H9 (cell line): ENCODE measurements at regions not wholly inside any gene's neighbourhood (a gene's known extent, or its start where the extent isn't known, plus 50 kb on each side); places are given as distances from the start of the nearest gene placed in this dataset.
"Not testable (repeated sequence)": the region's sequence is repeated elsewhere in the genome, so short reads cannot be mapped to it uniquely, and the experiment has no call there.

Source experiments
- DNase-seq: peaks from one replicate; pipeline ENCODE4 v3.0.0-alpha.2; 2017
- H2AFZ ChIP-seq: one replicate; pipeline ENCODE4 v1.6.1; 2013; ENCODE audit warnings: mild to moderate bottlenecking, low read length, control low read depth, moderate library complexity
- H2AK5ac ChIP-seq: 2 replicates; pipeline ENCODE4 v1.6.1; 2013; ENCODE audit warnings: low read length, control low read depth, mixed read lengths; ENCODE audit not compliant: insufficient read length
- H2BK120ac ChIP-seq: one replicate; pipeline ENCODE4 v1.6.1; 2013; ENCODE audit warnings: low read depth, mild to moderate bottlenecking, low read length, control low read depth, inconsistent platforms; ENCODE audit not compliant: poor library complexity, severe bottlenecking
- H2BK12ac ChIP-seq: 2 replicates; pipeline ENCODE4 v1.6.1; 2013; ENCODE audit warnings: low read length, control low read depth, mixed read lengths, low read depth; ENCODE audit not compliant: insufficient read length
- H2BK15ac ChIP-seq: 2 replicates; pipeline ENCODE4 v1.6.1; 2013; ENCODE audit warnings: low read depth, low read length, control low read depth
- H2BK20ac ChIP-seq: one replicate; pipeline ENCODE4 v1.6.1; 2013; ENCODE audit warnings: low read depth, mild to moderate bottlenecking, low read length, control low read depth, inconsistent platforms; ENCODE audit not compliant: poor library complexity, severe bottlenecking
- H2BK5ac ChIP-seq: 2 replicates; pipeline ENCODE4 v1.6.1; 2013; ENCODE audit warnings: low read length, control low read depth, mixed read lengths; ENCODE audit not compliant: insufficient read length
- H3K14ac ChIP-seq: 2 replicates; pipeline ENCODE4 v1.6.1; 2013; ENCODE audit warnings: low read length, control low read depth; ENCODE audit not compliant: insufficient read depth
- H3K18ac ChIP-seq: 2 replicates; pipeline ENCODE4 v1.6.1; 2013; ENCODE audit warnings: low read depth, mild to moderate bottlenecking, mixed read lengths, low read length, control low read depth; ENCODE audit not compliant: insufficient read length
- H3K23ac ChIP-seq: 2 replicates; pipeline ENCODE4 v1.6.1; 2013; ENCODE audit warnings: low read length, control low read depth, mixed read lengths, low read depth; ENCODE audit not compliant: insufficient read length
- H3K23me2 ChIP-seq: 2 replicates; pipeline ENCODE4 v1.6.1; 2013; ENCODE audit warnings: low read depth, mild to moderate bottlenecking, mixed read lengths, low read length, control low read depth; ENCODE audit not compliant: insufficient read length, poor library complexity, severe bottlenecking
- H3K27ac ChIP-seq: 2 replicates; pipeline ENCODE4 v1.5.1; 2013; ENCODE audit warnings: low read length, control low read depth, mixed read lengths, low read depth; ENCODE audit not compliant: insufficient read length
- H3K27me3 ChIP-seq: 2 replicates; pipeline ENCODE4 v1.6.1; 2013; ENCODE audit warnings: low read length, control low read depth, inconsistent platforms; ENCODE audit not compliant: insufficient read depth
- H3K4ac ChIP-seq: 2 replicates; pipeline ENCODE4 v1.6.1; 2013; ENCODE audit warnings: low read depth, mild to moderate bottlenecking, control low read depth, inconsistent platforms, low read length, moderate library complexity
- H3K4me1 ChIP-seq: 2 replicates; pipeline ENCODE4 v1.6.1; 2013; ENCODE audit warnings: low read length, control low read depth, inconsistent platforms; ENCODE audit not compliant: insufficient read depth
- H3K4me2 ChIP-seq: 2 replicates; pipeline ENCODE4 v1.6.1; 2013; ENCODE audit warnings: low read length, control low read depth, mixed read lengths; ENCODE audit not compliant: insufficient read length, insufficient read depth
- H3K56ac ChIP-seq: 2 replicates; pipeline ENCODE4 v1.6.1; 2013; ENCODE audit warnings: low read depth, mild to moderate bottlenecking, mixed read lengths, low read length, control low read depth; ENCODE audit not compliant: insufficient read length
- H3K79me1 ChIP-seq: 2 replicates; pipeline ENCODE4 v1.6.1; 2013; ENCODE audit warnings: low read depth, mild to moderate bottlenecking, moderate library complexity, low read length, control low read depth, inconsistent platforms; ENCODE audit not compliant: insufficient read depth, poor library complexity, severe bottlenecking
- H3K79me2 ChIP-seq: 2 replicates; pipeline ENCODE4 v1.6.1; 2013; ENCODE audit warnings: low read length, control low read depth, inconsistent platforms; ENCODE audit not compliant: insufficient read depth
- H3K9ac ChIP-seq: 2 replicates; pipeline ENCODE4 v1.6.1; 2013; ENCODE audit warnings: low read length, control low read depth, mixed read lengths; ENCODE audit not compliant: insufficient read length; ENCODE audit errors: extremely low read depth
- H3K9me3 ChIP-seq: one replicate; pipeline ENCODE4 v1.6.1; 2013; ENCODE audit warnings: low read depth, low read length, inconsistent platforms; ENCODE audit not compliant: control insufficient read depth
- H3T11ph ChIP-seq: one replicate; pipeline ENCODE4 v1.6.1; 2013; ENCODE audit warnings: mild to moderate bottlenecking, low read length, control low read depth, inconsistent platforms
- H4K20me1 ChIP-seq: one replicate; pipeline ENCODE4 v1.6.1; 2013; ENCODE audit not compliant: control insufficient read depth, insufficient read length, insufficient read depth
- H4K5ac ChIP-seq: 2 replicates; pipeline ENCODE4 v1.6.1; 2013; ENCODE audit warnings: low read depth, mild to moderate bottlenecking, mixed read lengths, low read length, control low read depth; ENCODE audit not compliant: insufficient read length
- H4K8ac ChIP-seq: replicated peaks from 2 replicates; pipeline ENCODE4 v1.6.1; 2013; ENCODE audit warnings: low read length, control low read depth, mixed read lengths, low read depth; ENCODE audit not compliant: insufficient read length
- H4K91ac ChIP-seq: 2 replicates; pipeline ENCODE4 v1.6.1; 2013; ENCODE audit warnings: low read depth, mild to moderate bottlenecking, moderate library complexity, mixed read lengths, low read length, control low read depth; ENCODE audit not compliant: insufficient read length
- H3K27ac Mint-ChIP-seq, 3 experiments: 2 replicates in 2 of 3; 3 replicates in 1 of 3; pipeline ENCODE4 v1.8.0; 2020 to 2021; ENCODE audit warnings: mixed read lengths in 3 of 3, mild to moderate bottlenecking in 1 of 3, moderate library complexity in 1 of 3
- H3K27me3 Mint-ChIP-seq: 2 replicates; pipeline ENCODE4 v1.8.0; 2021; ENCODE audit warnings: low read depth, mild to moderate bottlenecking, moderate library complexity, mixed read lengths
- H3K36me3 Mint-ChIP-seq, 3 experiments: 2 replicates in 2 of 3; 3 replicates in 1 of 3; pipeline ENCODE4 v1.8.0; 2020 to 2021; ENCODE audit warnings: low read depth in 3 of 3, mixed read lengths in 3 of 3; ENCODE audit not compliant: insufficient read depth in 1 of 3
- H3K4me1 Mint-ChIP-seq, 2 experiments: 2 replicates each; pipeline ENCODE4 v1.8.0; 2020; ENCODE audit warnings: mixed read lengths in 2 of 2
- H3K4me3 Mint-ChIP-seq, 2 experiments: 2 replicates in 1 of 2; 3 replicates in 1 of 2; pipeline ENCODE4 v1.8.0; 2020 to 2021; ENCODE audit warnings: mild to moderate bottlenecking in 2 of 2, mixed read lengths in 2 of 2, moderate library complexity in 1 of 2
- H3K9me3 Mint-ChIP-seq, 2 experiments: 2 replicates in 1 of 2; 3 replicates in 1 of 2; pipeline ENCODE4 v1.8.0; 2020; ENCODE audit warnings: mild to moderate bottlenecking in 2 of 2, mixed read lengths in 2 of 2, moderate library complexity in 1 of 2
- WGBS: extraction: QIAGEN DNeasy Blood & Tissue Kit; methylation state at CpG from one replicate; pipeline ENCODE4 v1.1.7; 2013; ENCODE audit warnings: missing lambda C conversion rate, low lambda C conversion rate, mixed read lengths; ENCODE audit not compliant: insufficient read length; ENCODE audit errors: extremely low coverage; 5-methylcytosine and 5-hydroxymethylcytosine counted together
- TF ChIP-seq, protein P1 (sequence below): fragments of 200-600 bp; sonication (generic); conservative IDR thresholded peaks from 3 replicates; pipeline ENCODE4 v1.8.0; 2021; ENCODE audit warnings: antibody characterized with exemption, mild to moderate bottlenecking

DNA sequence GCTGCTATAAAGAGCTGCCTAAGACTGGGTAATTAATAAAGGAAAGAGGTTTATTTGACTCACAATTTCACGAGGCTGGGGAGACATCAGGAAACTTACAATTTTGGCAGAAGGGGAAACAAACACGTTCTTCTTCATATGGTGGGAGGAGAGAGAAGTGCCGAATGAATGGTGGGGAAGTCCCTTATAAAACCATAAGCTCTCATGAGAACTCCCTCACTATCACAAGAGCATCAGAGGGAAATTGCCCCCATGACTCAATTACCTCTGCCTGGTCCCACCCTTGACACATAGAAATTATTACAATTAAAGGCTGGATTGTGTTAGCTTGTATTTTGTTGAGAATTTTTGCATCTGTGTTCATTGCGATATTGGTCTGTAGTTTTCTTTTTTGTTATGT lies 460.5 kb upstream of the RAB6C start:
- no peak overlapping the region for H3K4ac ChIP-seq
- H2BK120ac ChIP-seq = no peak overlapping the region
- H3K79me2 ChIP-seq = no peaks in the 10 kb centered on the region
- no peak overlapping the region for H2BK5ac ChIP-seq
- H3K23me2 ChIP-seq = no peaks in the 10 kb centered on the region
- H3K27ac ChIP-seq = no peak overlapping the region
- H2BK12ac ChIP-seq = no peak overlapping the region
- no peaks in the 10 kb centered on the region; the same call in 1 of the 2 replicates for H3K27me3 Mint-ChIP-seq
- DNase-seq = no peak
- H2AK5ac ChIP-seq = no peak overlapping the region
- no peak overlapping the region for H2AFZ ChIP-seq
- H3K4me1 ChIP-seq = no peaks in the 10 kb centered on the region
- H3K27ac Mint-ChIP-seq = no peak overlapping the region
- H2BK20ac ChIP-seq = no peak overlapping the region
- no peaks in the 10 kb centered on the region for H3K4me1 Mint-ChIP-seq
- no peaks in the 10 kb centered on the region for H3K9me3 ChIP-seq
- H3K9ac ChIP-seq = no peak overlapping the region
- no peak overlapping the region for H2BK15ac ChIP-seq
- no peak overlapping the region for H3T11ph ChIP-seq
- no peak overlapping the region for H3K14ac ChIP-seq
- TF ChIP-seq, protein P1, sequence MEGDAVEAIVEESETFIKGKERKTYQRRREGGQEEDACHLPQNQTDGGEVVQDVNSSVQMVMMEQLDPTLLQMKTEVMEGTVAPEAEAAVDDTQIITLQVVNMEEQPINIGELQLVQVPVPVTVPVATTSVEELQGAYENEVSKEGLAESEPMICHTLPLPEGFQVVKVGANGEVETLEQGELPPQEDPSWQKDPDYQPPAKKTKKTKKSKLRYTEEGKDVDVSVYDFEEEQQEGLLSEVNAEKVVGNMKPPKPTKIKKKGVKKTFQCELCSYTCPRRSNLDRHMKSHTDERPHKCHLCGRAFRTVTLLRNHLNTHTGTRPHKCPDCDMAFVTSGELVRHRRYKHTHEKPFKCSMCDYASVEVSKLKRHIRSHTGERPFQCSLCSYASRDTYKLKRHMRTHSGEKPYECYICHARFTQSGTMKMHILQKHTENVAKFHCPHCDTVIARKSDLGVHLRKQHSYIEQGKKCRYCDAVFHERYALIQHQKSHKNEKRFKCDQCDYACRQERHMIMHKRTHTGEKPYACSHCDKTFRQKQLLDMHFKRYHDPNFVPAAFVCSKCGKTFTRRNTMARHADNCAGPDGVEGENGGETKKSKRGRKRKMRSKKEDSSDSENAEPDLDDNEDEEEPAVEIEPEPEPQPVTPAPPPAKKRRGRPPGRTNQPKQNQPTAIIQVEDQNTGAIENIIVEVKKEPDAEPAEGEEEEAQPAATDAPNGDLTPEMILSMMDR = no peak
- no peak overlapping the region for H3K56ac ChIP-seq
- no peaks in the 10 kb centered on the region for H4K20me1 ChIP-seq
- no peaks in the 10 kb centered on the region for H3K27me3 ChIP-seq
- no peak overlapping the region for H3K4me3 Mint-ChIP-seq
- H3K23ac ChIP-seq = no peak overlapping the region
- H4K8ac ChIP-seq = no peak overlapping the region
- H3K79me1 ChIP-seq = no peaks in the 10 kb centered on the region
- peaks cover 0 to 8% (median 2%) of the 10 kb centered on the region in 3 experiments; a peak in 2 of 7 replicates for H3K36me3 Mint-ChIP-seq
- H4K5ac ChIP-seq = no peak overlapping the region
- H3K18ac ChIP-seq = no peak overlapping the region
- no CpG with 5 or more reads among the region's 4 CpGs for WGBS
- H3K9me3 Mint-ChIP-seq = peaks cover 29 to 37% of the 10 kb centered on the region in 2 experiments
- H4K91ac ChIP-seq = no peak overlapping the region
- H3K4me2 ChIP-seq = no peak overlapping the region

DNA sequence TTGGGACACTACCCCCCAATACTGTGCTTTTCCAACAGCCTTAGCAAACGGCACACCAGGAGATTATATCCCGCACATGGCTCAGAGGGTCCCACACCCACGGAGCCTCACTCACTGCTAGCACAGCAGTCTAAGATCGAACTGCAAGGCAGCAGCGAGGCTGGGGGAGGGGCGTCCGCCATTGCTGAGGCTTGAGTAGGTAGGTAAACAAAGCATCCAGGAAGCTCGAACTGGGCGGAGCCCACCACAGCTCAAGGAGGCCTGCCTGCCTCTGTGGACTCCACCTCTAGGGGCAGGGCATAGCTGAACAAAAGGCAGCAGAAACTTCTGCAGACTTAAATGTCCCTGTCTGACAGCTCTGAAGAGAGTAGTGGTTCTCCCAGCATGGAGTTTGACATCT lies 447.3 kb upstream of the RAB6C start:
- H2BK15ac ChIP-seq, H4K5ac ChIP-seq, H4K8ac ChIP-seq, H3K27me3 ChIP-seq, H3K79me1 ChIP-seq, H3K9ac ChIP-seq, H3K4me2 ChIP-seq, H2BK20ac ChIP-seq, H3K36me3 Mint-ChIP-seq, H2BK5ac ChIP-seq, H3K4me3 Mint-ChIP-seq, H3K4me1 ChIP-seq, H3K4ac ChIP-seq, H3K9me3 ChIP-seq, H3K23ac ChIP-seq, H4K91ac ChIP-seq, H2BK12ac ChIP-seq, H3K27me3 Mint-ChIP-seq, H2AFZ ChIP-seq, H3K56ac ChIP-seq, H3K79me2 ChIP-seq, DNase-seq, H2AK5ac ChIP-seq, H3K27ac Mint-ChIP-seq, H4K20me1 ChIP-seq, H2BK120ac ChIP-seq, H3K4me1 Mint-ChIP-seq, H3T11ph ChIP-seq, H3K14ac ChIP-seq, H3K23me2 ChIP-seq, H3K27ac ChIP-seq, H3K18ac ChIP-seq: not testable (repeated sequence)
- peaks cover 43 to 49% of the 10 kb centered on the region in 2 experiments for H3K9me3 Mint-ChIP-seq
- WGBS = no CpG with 5 or more reads among the region's 9 CpGs
